Subcutaneous abdominal adipose tissue (tissue), 5 donors: ENCODE measurements at regions not wholly inside any gene's neighbourhood (a gene's known extent, or its start where the extent isn't known, plus 50 kb on each side); places are given as distances from the start of the nearest gene placed in this dataset.

Experiments used
- H3K27ac ChIP-seq: one replicate; pipeline ENCODE4 v1.7.0; 2013; ENCODE audit warnings: low read depth, mild to moderate bottlenecking, inconsistent platforms, low read length, moderate library complexity
- H3K27me3 ChIP-seq, 5 donors: one replicate each; pipeline ENCODE4 v1.7.0; 2013; ENCODE audit warnings: low read length in 5 of 5, inconsistent platforms in 1 of 5; ENCODE audit not compliant: control insufficient read depth in 5 of 5, insufficient read depth in 4 of 5
- H3K36me3 ChIP-seq, 5 donors: one replicate each; pipeline ENCODE4 v1.7.0; 2013; ENCODE audit warnings: low read length in 5 of 5; ENCODE audit not compliant: control insufficient read depth in 5 of 5, insufficient read depth in 5 of 5
- H3K4me1 ChIP-seq, 5 donors: one replicate each; pipeline ENCODE4 v1.7.0; 2013; ENCODE audit warnings: low read length in 5 of 5, mild to moderate bottlenecking in 3 of 5, moderate library complexity in 1 of 5; ENCODE audit not compliant: control insufficient read depth in 5 of 5, insufficient read depth in 5 of 5
- H3K4me3 ChIP-seq, 5 donors: one replicate each; pipeline ENCODE4 v1.7.0; 2013; ENCODE audit warnings: low read length in 5 of 5, low read depth in 1 of 5
- H3K9ac ChIP-seq, 5 donors: one replicate each; pipeline ENCODE4 v1.7.0; 2013; ENCODE audit warnings: low read length in 5 of 5, mild to moderate bottlenecking in 4 of 5, moderate library complexity in 3 of 5
- H3K9me3 ChIP-seq, 5 donors: one replicate each; pipeline ENCODE4 v1.7.0; 2013; ENCODE audit warnings: low read length in 5 of 5; ENCODE audit not compliant: control insufficient read depth in 5 of 5
- donor health status: healthy.
- donor health status: healthy.
- donor health status: healthy.
- donor health status: healthy.
- donor health status: healthy.

- no peaks in the 10 kb centered on the region for H3K36me3 ChIP-seq
- H3K9me3 ChIP-seq: peaks cover 0 to 5% (median 0%) of the 10 kb centered on the region in 5 donors
- no peaks in the 10 kb centered on the region for H3K4me1 ChIP-seq
- no peak overlapping the region for H3K27ac ChIP-seq
- no peak overlapping the region for H3K4me3 ChIP-seq
- no peaks in the 10 kb centered on the region for H3K27me3 ChIP-seq
- no peak overlapping the region for H3K9ac ChIP-seq
Observed at GRCh38 chr3:110734524-110734923, 337.1 kb upstream of the NECTIN3 start.

DNA sequence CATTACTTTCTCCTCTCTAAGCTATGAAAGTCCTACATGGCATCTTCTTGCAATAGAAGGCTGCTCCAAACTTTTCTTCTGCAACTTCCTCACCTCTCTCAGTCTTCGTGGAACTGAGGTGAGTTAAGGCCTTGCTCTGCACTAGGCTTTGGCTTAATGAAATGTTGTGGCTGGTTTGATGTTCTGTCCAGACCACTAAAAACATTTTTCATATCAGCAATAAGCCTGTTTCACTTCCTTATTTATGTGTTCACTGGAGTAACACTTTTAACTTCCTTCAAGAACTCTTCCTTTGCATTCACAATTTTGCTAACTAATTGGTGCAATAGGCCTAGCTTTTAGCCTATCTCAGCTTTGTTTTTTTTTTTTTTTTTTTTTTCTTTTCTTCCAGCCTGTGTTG lies 335.3 kb upstream of the NECTIN3 start:
- no peaks in the 10 kb centered on the region for H3K9me3 ChIP-seq
- H3K9ac ChIP-seq: no peak overlapping the region
- no peak overlapping the region for H3K27ac ChIP-seq
- no peaks in the 10 kb centered on the region for H3K27me3 ChIP-seq
- H3K4me1 ChIP-seq: no peaks in the 10 kb centered on the region
- no peak overlapping the region for H3K4me3 ChIP-seq
- H3K36me3 ChIP-seq: no peaks in the 10 kb centered on the region

GRCh38 chr3:110738531-110738930 lies 333.1 kb upstream of the NECTIN3 start:
- H3K4me1 ChIP-seq: no peaks in the 10 kb centered on the region
- no peak overlapping the region for H3K27ac ChIP-seq
- no peak overlapping the region for H3K9ac ChIP-seq
- no peaks in the 10 kb centered on the region for H3K36me3 ChIP-seq
- no peaks in the 10 kb centered on the region for H3K9me3 ChIP-seq
- H3K27me3 ChIP-seq: no peaks in the 10 kb centered on the region
- H3K4me3 ChIP-seq: no peak overlapping the region

DNA sequence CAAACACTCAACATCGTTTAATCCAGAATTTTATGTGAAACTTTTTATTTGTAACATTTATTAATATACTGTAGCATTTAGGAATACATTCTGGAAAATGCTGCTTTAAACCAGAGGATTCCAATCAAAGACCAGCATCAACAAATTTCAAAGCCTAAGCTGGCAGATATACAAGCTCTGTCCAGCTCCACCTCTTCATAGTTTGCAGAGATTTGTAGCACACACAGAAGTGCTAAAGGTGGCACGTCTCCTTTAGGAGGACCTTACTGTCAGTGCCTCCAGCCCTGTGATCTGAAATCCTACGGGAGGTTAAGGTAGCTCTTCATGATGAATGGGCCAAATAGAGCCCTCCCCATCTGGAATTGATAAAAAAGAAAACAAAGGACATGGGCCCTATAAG lies 329.7 kb upstream of the NECTIN3 start:
- H3K27me3 ChIP-seq: no peaks in the 10 kb centered on the region
- no peaks in the 10 kb centered on the region for H3K36me3 ChIP-seq
- no peak overlapping the region for H3K27ac ChIP-seq
- H3K9ac ChIP-seq: no peak overlapping the region
- no peak overlapping the region for H3K4me3 ChIP-seq
- peaks cover 0 to 2% (median 0%) of the 10 kb centered on the region in 5 donors for H3K9me3 ChIP-seq
- no peaks in the 10 kb centered on the region for H3K4me1 ChIP-seq

DNA sequence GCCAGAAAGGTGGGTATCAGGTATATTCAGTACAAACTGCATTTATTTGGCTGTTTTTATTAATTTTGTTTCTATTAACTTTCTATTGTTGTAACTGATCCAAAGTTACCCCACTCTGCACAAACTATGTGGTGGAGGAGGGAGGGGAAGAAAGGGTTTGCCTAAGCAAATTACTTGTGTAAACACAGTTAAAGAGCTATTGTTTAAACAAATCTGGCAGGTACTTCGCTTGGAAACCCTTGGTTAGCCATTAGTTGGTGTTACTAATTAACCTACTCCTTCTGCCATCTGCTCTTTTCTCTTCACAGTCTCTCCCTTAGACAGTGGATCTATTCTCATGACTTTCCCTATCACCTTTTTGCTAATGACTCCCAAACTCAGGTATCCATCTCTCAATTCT lies 328.4 kb upstream of the NECTIN3 start:
- no peaks in the 10 kb centered on the region for H3K36me3 ChIP-seq
- H3K4me3 ChIP-seq: no peak overlapping the region
- no peaks in the 10 kb centered on the region for H3K27me3 ChIP-seq
- no peak overlapping the region for H3K9ac ChIP-seq
- no peaks in the 10 kb centered on the region for H3K4me1 ChIP-seq
- H3K9me3 ChIP-seq: peaks cover 0 to 2% (median 0%) of the 10 kb centered on the region in 5 donors
- no peak overlapping the region for H3K27ac ChIP-seq

GRCh38 chr3:110743984-110744383 lies 327.6 kb upstream of the NECTIN3 start:
- no peaks in the 10 kb centered on the region for H3K4me1 ChIP-seq
- no peaks in the 10 kb centered on the region for H3K27me3 ChIP-seq
- no peak overlapping the region for H3K9ac ChIP-seq
- H3K4me3 ChIP-seq: no peak overlapping the region
- peaks cover 0 to 2% (median 0%) of the 10 kb centered on the region in 5 donors for H3K9me3 ChIP-seq
- H3K36me3 ChIP-seq: no peaks in the 10 kb centered on the region
- H3K27ac ChIP-seq: no peak overlapping the region

DNA sequence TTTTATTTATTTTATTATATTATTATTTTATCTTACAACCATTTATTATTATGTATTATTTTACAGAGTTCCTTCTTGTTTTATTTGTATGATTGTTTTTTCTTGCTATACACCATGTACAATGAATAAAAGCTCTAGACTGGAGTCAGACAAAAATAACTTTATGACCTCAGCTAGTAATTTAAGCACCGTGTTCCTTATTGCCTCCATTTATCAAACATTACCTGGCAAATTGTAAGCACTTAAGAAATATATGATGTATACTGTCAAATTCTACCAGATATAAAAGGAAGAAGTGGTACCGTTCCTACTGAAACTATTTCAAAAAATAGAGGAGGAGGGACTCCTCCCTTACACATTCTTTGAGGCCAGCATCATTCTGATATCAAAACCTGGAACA lies 326.9 kb upstream of the NECTIN3 start:
- Histone ChIP-seq H3K9me3 (peaks cover 0 to 2% (median 0%) of the 10 kb centered on the region in 5 donors), H3K27ac (no peak overlapping the region), H3K4me3 (no peak overlapping the region)

GRCh38 chr3:110749006-110749405 lies 322.6 kb upstream of the NECTIN3 start:
- no peaks in the 10 kb centered on the region for H3K27me3 ChIP-seq
- H3K4me3 ChIP-seq: no peak overlapping the region
- H3K9ac ChIP-seq: no peak overlapping the region
- H3K27ac ChIP-seq: no peak overlapping the region
- no peaks in the 10 kb centered on the region for H3K4me1 ChIP-seq
- no peaks in the 10 kb centered on the region for H3K36me3 ChIP-seq
- H3K9me3 ChIP-seq: peaks cover 0 to 2% (median 0%) of the 10 kb centered on the region in 5 donors

More for the DNA sequence above, 326.9 kb upstream of the NECTIN3 start:
- no peaks in the 10 kb centered on the region for H3K36me3 ChIP-seq
- H3K4me1 ChIP-seq: no peaks in the 10 kb centered on the region
- no peak overlapping the region for H3K9ac ChIP-seq
- H3K27me3 ChIP-seq: no peaks in the 10 kb centered on the region

- Histone ChIP-seq H3K27ac (no peak overlapping the region), H3K36me3 (no peaks in the 10 kb centered on the region)
Observed at GRCh38 chr3:110750201-110750600, 321.4 kb upstream of the NECTIN3 start.

DNA sequence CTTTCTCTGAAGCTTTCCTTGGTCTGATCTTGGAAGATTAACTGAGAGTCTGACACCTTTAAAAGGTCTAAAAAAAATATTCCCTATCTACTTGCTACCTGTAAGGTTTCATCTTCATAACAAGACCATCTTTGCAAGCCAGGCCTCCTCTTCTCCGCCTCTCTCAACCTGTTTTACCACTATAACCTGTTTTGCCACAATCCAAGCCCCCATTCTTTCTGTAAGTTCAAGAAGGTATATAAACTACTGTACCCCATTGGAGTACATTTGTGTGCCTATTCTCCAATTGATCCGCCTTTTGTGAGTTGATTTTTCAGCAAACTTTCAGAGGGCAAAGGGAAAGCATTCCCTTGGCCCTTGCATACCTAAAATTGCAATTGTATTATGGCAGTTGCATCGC lies 319.3 kb upstream of the NECTIN3 start:
- H3K9ac ChIP-seq: no peak overlapping the region

More at GRCh38 chr3:110750201-110750600, 321.4 kb upstream of the NECTIN3 start:
- Histone ChIP-seq H3K4me3 (no peak overlapping the region), H3K9me3 (peaks cover 0 to 2% (median 0%) of the 10 kb centered on the region in 5 donors), H3K27me3 (no peaks in the 10 kb centered on the region), H3K9ac (no peak overlapping the region), H3K4me1 (no peaks in the 10 kb centered on the region)

GRCh38 chr3:110753516-110753915 lies 318.1 kb upstream of the NECTIN3 start:
- no peaks in the 10 kb centered on the region for H3K4me1 ChIP-seq

More for the DNA sequence above, 319.3 kb upstream of the NECTIN3 start:
- H3K36me3 ChIP-seq: no peaks in the 10 kb centered on the region
- H3K27ac ChIP-seq: no peak overlapping the region
- no peaks in the 10 kb centered on the region for H3K9me3 ChIP-seq
- H3K4me3 ChIP-seq: no peak overlapping the region
- no peaks in the 10 kb centered on the region for H3K27me3 ChIP-seq
- no peaks in the 10 kb centered on the region for H3K4me1 ChIP-seq

More at GRCh38 chr3:110753516-110753915, 318.1 kb upstream of the NECTIN3 start:
- H3K9ac ChIP-seq: no peak overlapping the region
- no peak overlapping the region for H3K4me3 ChIP-seq
- H3K27ac ChIP-seq: no peak overlapping the region
- no peaks in the 10 kb centered on the region for H3K27me3 ChIP-seq
- H3K36me3 ChIP-seq: no peaks in the 10 kb centered on the region
- no peaks in the 10 kb centered on the region for H3K9me3 ChIP-seq
